SU-DHL-6 (cell line): ENCODE measurements at regions not wholly inside any gene's neighbourhood (a gene's known extent, or its start where the extent isn't known, plus 50 kb on each side); places are given as distances from the start of the nearest gene placed in this dataset.

Experiments used
- EZH2phosphoT487 ChIP-seq: fragments of 200-600 bp; sonication (generic), shearing (Covaris generic); conservative IDR thresholded peaks from 2 replicates; pipeline ENCODE4 v1.6.1; 2018; ENCODE audit warnings: mild to moderate bottlenecking, antibody characterized with exemption, low read length, moderate library complexity, mixed read lengths
- TF ChIP-seq, protein P1 (sequence below): fragments of 200-600 bp; sonication (generic); IDR thresholded peaks from one replicate; pipeline ENCODE4 v1.5.1; 2017; ENCODE audit warnings: antibody characterized with exemption, mild to moderate bottlenecking, low read length, moderate library complexity; ENCODE audit not compliant: insufficient read depth, poor library complexity, severe bottlenecking

DNA sequence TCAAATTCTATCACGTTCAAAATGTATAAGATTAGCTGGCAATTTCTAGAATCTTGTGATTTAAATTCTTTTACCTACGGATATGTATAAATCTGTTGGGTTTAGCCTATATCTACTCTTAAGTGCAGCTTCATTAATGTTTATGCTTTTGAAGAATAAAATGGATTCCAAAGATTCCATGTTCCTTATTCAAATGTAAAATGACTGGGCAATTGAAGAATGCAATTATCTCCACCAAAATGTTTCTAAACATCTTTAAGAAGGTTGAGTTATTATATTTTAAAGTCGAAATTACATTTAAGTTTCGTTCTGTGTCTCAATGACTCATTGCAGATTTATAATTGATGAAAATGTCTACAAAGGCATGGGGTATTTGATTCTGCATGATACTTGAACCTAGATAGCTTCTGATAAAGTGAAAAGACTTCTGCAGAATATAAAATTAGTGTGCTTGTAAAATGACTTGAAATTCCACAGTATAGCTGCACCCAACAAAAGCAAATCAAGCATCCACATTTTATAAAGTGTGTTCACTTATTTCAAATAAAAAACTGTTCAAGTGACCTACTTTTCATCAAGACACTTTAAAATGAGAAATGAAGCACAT is 697.0 kb upstream of the PCDH15 start:
- TF ChIP-seq, protein P1, sequence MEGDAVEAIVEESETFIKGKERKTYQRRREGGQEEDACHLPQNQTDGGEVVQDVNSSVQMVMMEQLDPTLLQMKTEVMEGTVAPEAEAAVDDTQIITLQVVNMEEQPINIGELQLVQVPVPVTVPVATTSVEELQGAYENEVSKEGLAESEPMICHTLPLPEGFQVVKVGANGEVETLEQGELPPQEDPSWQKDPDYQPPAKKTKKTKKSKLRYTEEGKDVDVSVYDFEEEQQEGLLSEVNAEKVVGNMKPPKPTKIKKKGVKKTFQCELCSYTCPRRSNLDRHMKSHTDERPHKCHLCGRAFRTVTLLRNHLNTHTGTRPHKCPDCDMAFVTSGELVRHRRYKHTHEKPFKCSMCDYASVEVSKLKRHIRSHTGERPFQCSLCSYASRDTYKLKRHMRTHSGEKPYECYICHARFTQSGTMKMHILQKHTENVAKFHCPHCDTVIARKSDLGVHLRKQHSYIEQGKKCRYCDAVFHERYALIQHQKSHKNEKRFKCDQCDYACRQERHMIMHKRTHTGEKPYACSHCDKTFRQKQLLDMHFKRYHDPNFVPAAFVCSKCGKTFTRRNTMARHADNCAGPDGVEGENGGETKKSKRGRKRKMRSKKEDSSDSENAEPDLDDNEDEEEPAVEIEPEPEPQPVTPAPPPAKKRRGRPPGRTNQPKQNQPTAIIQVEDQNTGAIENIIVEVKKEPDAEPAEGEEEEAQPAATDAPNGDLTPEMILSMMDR = no peak
- no peak for TF ChIP-seq EZH2phosphoT487
